H1 (cell line): ENCODE measurements at regions not wholly inside any gene's neighbourhood (a gene's known extent, or its start where the extent isn't known, plus 50 kb on each side); places are given as distances from the start of the nearest gene placed in this dataset.

ENCODE experiments used
- CTCF ChIA-PET: fragments of 300-600 bp; sonication (Branson Sonifier 250); formaldehyde crosslinking; loops from one replicate; lab custom pipeline; 2021; ENCODE audit not compliant: partially characterized antibody; lab: Charles Lee
- POLR2A ChIA-PET: fragments of 300-600 bp; sonication (Branson Sonifier 250); formaldehyde crosslinking; loops from one replicate; lab custom pipeline; 2021; ENCODE audit warnings: inconsistent platforms; ENCODE audit not compliant: partially characterized antibody; lab: Charles Lee
- DNase-seq, 2 experiments: peaks; one replicate each; pipeline versions ENCODE4 v3.0.0 to v3.0.0-alpha.2; 2010 to 2022; ENCODE audit warnings: low spot score in 2 of 2, low read depth in 1 of 2, mixed read lengths in 1 of 2
- FAIRE-seq: peaks from 2 replicates; lab custom pipeline; 2011; peaks lifted over from hg19 to GRCh38; lab: Jason Lieb, UNC
- H2AFZ ChIP-seq: 2 replicates; pipeline ENCODE4 v1.8.1; 2012; ENCODE audit warnings: low read length, inconsistent platforms
- H2AK5ac ChIP-seq: 2 replicates; pipeline ENCODE4 v1.6.1; 2013; ENCODE audit warnings: low read depth, low read length
- H2BK120ac ChIP-seq: replicated peaks from 2 replicates; pipeline ENCODE3; 2013; ENCODE audit warnings: low read depth, low read length, inconsistent platforms
- H2BK12ac ChIP-seq: 2 replicates; pipeline ENCODE4 v1.6.1; 2013; ENCODE audit warnings: low read depth, low read length
- H2BK15ac ChIP-seq: 2 replicates; pipeline ENCODE4 v1.6.1; 2013; ENCODE audit warnings: low read length
- H2BK20ac ChIP-seq: 2 replicates; pipeline ENCODE4 v1.6.1; 2013; ENCODE audit warnings: low read length
- H2BK5ac ChIP-seq: 2 replicates; pipeline ENCODE4 v1.6.1; 2013; ENCODE audit warnings: low read depth, low read length
- H3K14ac ChIP-seq: 2 replicates; pipeline ENCODE4 v1.6.1; 2013; ENCODE audit warnings: inconsistent platforms; ENCODE audit not compliant: insufficient read length
- H3K18ac ChIP-seq: 2 replicates; pipeline ENCODE4 v1.6.1; 2013; ENCODE audit warnings: low read length; ENCODE audit errors: extremely low read depth
- H3K23ac ChIP-seq: 2 replicates; pipeline ENCODE4 v1.6.1; 2013; ENCODE audit warnings: inconsistent platforms; ENCODE audit not compliant: insufficient read length
- H3K23me2 ChIP-seq: 2 replicates; pipeline ENCODE4 v1.6.1; 2013; ENCODE audit warnings: low read depth, low read length
- H3K27ac ChIP-seq: 2 replicates; pipeline ENCODE4 v1.6.1; 2011; ENCODE audit warnings: low read depth, low read length, inconsistent platforms
- H3K27me3 ChIP-seq, 4 experiments: replicated peaks in 1 of 4; 1 replicate in 1 of 4; 2 replicates in 3 of 4; pipeline versions ENCODE4 v1.6.1 to v1.8.1; 2011 to 2013; ENCODE audit warnings: low read length in 3 of 4, mild to moderate bottlenecking in 3 of 4, inconsistent platforms in 2 of 4, mixed read lengths in 2 of 4, moderate library complexity in 1 of 4; ENCODE audit not compliant: control insufficient read depth in 3 of 4, insufficient read depth in 3 of 4; ENCODE audit errors: extremely low read depth in 1 of 4
- H3K36me3 ChIP-seq, 4 experiments: 2 replicates each; pipeline versions ENCODE4 v1.6.1 to v1.8.1; 2011 to 2013; ENCODE audit warnings: mild to moderate bottlenecking in 4 of 4, low read length in 3 of 4, moderate library complexity in 2 of 4, control low read depth in 1 of 4, inconsistent platforms in 1 of 4; ENCODE audit not compliant: insufficient read depth in 4 of 4, control insufficient read depth in 2 of 4
- H3K4ac ChIP-seq: replicated peaks from 2 replicates; pipeline ENCODE3; 2013; ENCODE audit warnings: low read length, low read depth, mixed read lengths, inconsistent platforms; ENCODE audit not compliant: insufficient read length
- H3K4me1 ChIP-seq, 4 experiments: replicated peaks in 1 of 4; 1 replicate in 1 of 4; 2 replicates in 3 of 4; pipeline versions ENCODE4 v1.6.1 to v1.8.1; 2011 to 2013; ENCODE audit warnings: low read length in 3 of 4, inconsistent platforms in 2 of 4, mixed read lengths in 1 of 4; ENCODE audit not compliant: insufficient read depth in 4 of 4, control insufficient read depth in 3 of 4
- H3K4me2 ChIP-seq, 2 experiments: 2 replicates each; pipeline versions ENCODE4 v1.6.1 to v1.8.1; 2011 to 2013; ENCODE audit warnings: low read depth in 2 of 2, low read length in 2 of 2, control low read depth in 1 of 2, inconsistent platforms in 1 of 2, mild to moderate bottlenecking in 1 of 2; ENCODE audit not compliant: insufficient read depth in 1 of 2
- H3K4me3 ChIP-seq, 4 experiments: fragments of 200-600, 300-600 bp in 1 of 4; sonication (generic), shearing (Covaris generic), sonication (Bioruptor Twin) in 1 of 4; 2 replicates each; pipeline versions ENCODE4 v1.5.1 to v1.8.1; 2011 to 2016; ENCODE audit warnings: low read length in 4 of 4, low read depth in 3 of 4, control low read depth in 2 of 4, inconsistent platforms in 2 of 4, mild to moderate bottlenecking in 2 of 4, mixed read lengths in 1 of 4, moderate library complexity in 1 of 4; ENCODE audit not compliant: insufficient read depth in 2 of 4; ENCODE audit errors: extremely low read depth in 1 of 4
- H3K56ac ChIP-seq: replicated peaks from 2 replicates; pipeline ENCODE3; 2013; ENCODE audit warnings: low read depth, mild to moderate bottlenecking, mixed read lengths, low read length, inconsistent platforms; ENCODE audit not compliant: insufficient read length
- H3K79me1 ChIP-seq: 2 replicates; pipeline ENCODE4 v1.6.1; 2013; ENCODE audit warnings: low read depth, low read length, control low read depth
- H3K79me2 ChIP-seq, 2 experiments: 2 replicates each; pipeline versions ENCODE4 v1.6.1 to v1.8.1; 2012 to 2013; ENCODE audit warnings: low read length in 2 of 2, mild to moderate bottlenecking in 2 of 2, inconsistent platforms in 1 of 2; ENCODE audit not compliant: insufficient read depth in 2 of 2, control insufficient read depth in 1 of 2
- H3K9ac ChIP-seq, 4 experiments: replicated peaks in 1 of 4; 1 replicate in 1 of 4; 2 replicates in 3 of 4; pipeline versions ENCODE4 v1.6.1 to v1.8.1; 2011 to 2013; ENCODE audit warnings: low read depth in 3 of 4, low read length in 3 of 4, control low read depth in 2 of 4, mild to moderate bottlenecking in 2 of 4, moderate library complexity in 2 of 4, inconsistent platforms in 1 of 4; ENCODE audit errors: extremely low read depth in 1 of 4
- H3K9me3 ChIP-seq, 2 experiments: 2 replicates each; pipeline versions ENCODE4 v1.6.1 to v1.8.1; 2012 to 2013; ENCODE audit warnings: mild to moderate bottlenecking in 2 of 2, moderate library complexity in 2 of 2, control low read depth in 1 of 2, inconsistent platforms in 1 of 2, low read depth in 1 of 2, low read length in 1 of 2, mixed read lengths in 1 of 2; ENCODE audit not compliant: insufficient read depth in 2 of 2
- H4K20me1 ChIP-seq, 2 experiments: replicated peaks in 1 of 2; 2 replicates each; pipeline versions ENCODE3 to v1.8.1; 2011 to 2013; ENCODE audit warnings: inconsistent platforms in 2 of 2, low read length in 2 of 2, mild to moderate bottlenecking in 1 of 2; ENCODE audit not compliant: insufficient read depth in 2 of 2, control insufficient read depth in 1 of 2
- H4K5ac ChIP-seq: 2 replicates; pipeline ENCODE4 v1.6.1; 2013; ENCODE audit warnings: low read length, low read depth, mixed read lengths, inconsistent platforms; ENCODE audit not compliant: insufficient read length
- H4K8ac ChIP-seq: 2 replicates; pipeline ENCODE4 v1.8.0; 2013; ENCODE audit warnings: mild to moderate bottlenecking, moderate library complexity, low read length, inconsistent platforms; ENCODE audit not compliant: insufficient read depth; ENCODE audit errors: extremely low read depth
- H4K91ac ChIP-seq: replicated peaks from 2 replicates; pipeline ENCODE3; 2013; ENCODE audit warnings: low read length, mixed read lengths, inconsistent platforms; ENCODE audit not compliant: insufficient read length
- CTBP2 ChIP-seq: IDR thresholded peaks from 2 replicates; pipeline ENCODE4 v1.7.0; 2011; ENCODE audit warnings: borderline replicate concordance, mild to moderate bottlenecking, moderate library complexity, mixed read lengths, low read length; ENCODE audit not compliant: insufficient read depth, insufficient read length
- RBBP5 ChIP-seq: IDR thresholded peaks from 2 replicates; pipeline ENCODE4 v1.7.1; 2012; ENCODE audit warnings: low read depth, mild to moderate bottlenecking, inconsistent platforms, low read length, moderate library complexity, borderline replicate concordance
- WGBS, 2 experiments: shearing (Covaris generic) in 1 of 2; methylation state at CpG; one replicate each; pipeline versions ENCODE4 v1.1.6 to v1.1.7; 2013 to 2015; ENCODE audit warnings: low lambda C conversion rate in 2 of 2, mixed read lengths in 2 of 2, inconsistent platforms in 1 of 2, low coverage in 1 of 2, missing lambda C conversion rate in 1 of 2; ENCODE audit not compliant: insufficient replicate concordance in 2 of 2, insufficient coverage in 1 of 2, insufficient read length in 1 of 2; ENCODE audit errors: extremely low coverage in 1 of 2, missing lambda C conversion rate in 1 of 2; 5-methylcytosine and 5-hydroxymethylcytosine counted together

DNA sequence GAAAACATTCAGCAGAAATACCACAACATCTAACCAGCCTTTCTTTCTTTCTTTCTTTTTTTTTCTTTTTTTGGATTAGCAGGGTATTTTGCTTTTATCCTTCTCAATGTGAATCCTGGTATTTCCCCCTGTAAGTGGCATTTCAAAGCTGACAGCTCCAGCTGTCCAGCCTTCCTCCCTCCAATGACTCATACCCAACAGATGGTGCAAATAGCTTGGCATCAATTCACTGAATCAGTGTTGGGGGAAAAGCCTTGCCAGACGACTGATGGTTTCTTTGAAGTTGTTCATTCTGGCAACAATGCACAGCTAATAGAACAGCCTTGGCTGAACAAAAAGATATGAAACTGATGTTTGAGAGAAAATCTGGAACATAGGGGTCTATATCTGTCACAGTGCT, 316.8 kb upstream of the STEAP1 start:
- Histone ChIP-seq H3K27me3 (no peaks in the 10 kb centered on the region), H2AFZ (no peak overlapping the region), H3K9me3 (no peaks in the 10 kb centered on the region), H2BK15ac (no peak overlapping the region), H3K4me2 (no peak overlapping the region), H4K5ac (no peak overlapping the region), H3K36me3 (no peaks in the 10 kb centered on the region), H3K4me1 (no peaks in the 10 kb centered on the region), H3K18ac (no peak overlapping the region), H3K23me2 (no peaks in the 10 kb centered on the region), H3K27ac (no peak overlapping the region), H4K20me1 (no peaks in the 10 kb centered on the region), H2BK120ac (no peak overlapping the region), H3K14ac (no peak overlapping the region), H2AK5ac (no peak overlapping the region), H3K4ac (no peak overlapping the region), H2BK20ac (no peak overlapping the region), H3K4me3 (no peak overlapping the region), H3K56ac (no peak overlapping the region), H4K91ac (no peak overlapping the region), H2BK5ac (no peak overlapping the region), H3K79me1 (no peaks in the 10 kb centered on the region), H2BK12ac (no peak overlapping the region), H4K8ac (no peak overlapping the region), H3K79me2 (no peaks in the 10 kb centered on the region), H3K9ac (no peak overlapping the region), H3K23ac (no peak overlapping the region)
- ChIA-PET CTCF (interaction anchor here (0.7 to 1.0 kb wide), 3 partner anchors 10 to 975 kb away, joined by 3 read pairs; no protein-coding TSS in a partner anchor), POLR2A (no interaction called here)
- DNase-seq (no peak), FAIRE-seq (no peak)
- WGBS, 2 experiments, result 75% methylated on average over 1 of the region's 1 CpG; no CpG with 5 or more reads in 1 of the 2 experiments
- TF ChIP-seq RBBP5, result no peak
- TF ChIP-seq CTBP2, result no peak
